ENCODE measurements at regions not wholly inside any gene's neighbourhood (a gene's known extent, or its start where the extent isn't known, plus 50 kb on each side); places are given as distances from the start of the nearest gene placed in this dataset.

DNA sequence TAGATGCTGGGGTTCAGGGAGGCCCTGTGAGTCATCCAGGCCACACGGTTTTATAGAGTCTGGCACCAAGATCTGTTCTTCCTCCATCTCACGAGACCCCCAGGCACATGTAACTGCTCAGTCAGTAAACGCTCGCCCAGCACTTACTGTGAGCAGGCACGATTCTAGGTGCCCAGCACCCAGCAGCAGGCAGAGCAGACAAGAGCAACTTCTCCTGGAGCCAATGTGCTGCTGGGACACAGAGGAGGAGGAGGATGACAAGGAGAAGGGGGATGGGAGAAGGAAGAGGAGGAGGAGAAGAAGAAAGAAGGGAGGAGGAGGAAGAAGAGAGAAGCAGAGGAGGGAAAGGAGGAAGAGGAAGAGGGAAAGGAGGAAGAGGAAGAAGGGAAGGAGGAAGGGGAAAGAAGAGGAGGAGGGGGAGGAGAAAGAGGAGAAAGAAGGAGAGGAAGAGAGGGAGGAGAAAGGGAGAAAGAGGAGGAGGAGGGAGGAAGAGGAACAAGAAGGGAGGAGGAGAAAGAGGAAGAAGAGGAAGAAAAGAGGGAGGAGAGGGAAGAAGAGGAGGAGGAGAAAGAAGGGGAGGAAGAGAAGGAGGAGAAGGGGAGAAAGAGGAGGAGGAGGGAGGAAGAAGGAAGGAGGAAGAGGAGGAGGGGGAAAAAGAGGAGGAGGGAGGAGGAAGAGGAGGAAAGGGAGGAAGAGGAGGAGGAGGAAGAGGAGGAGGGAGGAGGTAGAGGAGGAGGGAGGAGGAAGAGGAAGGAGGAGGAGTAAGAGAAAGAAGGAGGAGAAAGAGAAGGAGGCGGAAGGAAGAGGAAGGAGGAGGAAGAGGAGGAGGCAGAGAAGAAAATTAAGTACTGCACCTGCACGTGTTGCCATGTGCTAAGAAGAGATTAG, 77.6 kb upstream of the RTL6 start:
- no peak for DNase-seq (ENCODE audit: low read depth, low spot score)
- BruUV-seq (replicated peaks), result no TSS peak
- Histone ChIP-seq H3K4me2 (ENCODE audit: control insufficient read depth, insufficient read depth) (no peak overlapping the region), H3K79me2 (ENCODE audit: control insufficient read depth, insufficient read depth, low read length) (no peaks in the 10 kb centered on the region), H3K36me3 (ENCODE audit: control insufficient read depth in 2 of 2, insufficient read depth in 2 of 2, low read length in 1 of 2) (no peaks in the 10 kb centered on the region), H3K27ac (ENCODE audit: control insufficient read depth, insufficient read depth) (no peak overlapping the region), H3K4me1 (ENCODE audit: control insufficient read depth, insufficient read depth, low read length) (no peaks in the 10 kb centered on the region), H3K4me3 (no peak overlapping the region), H3K9ac (ENCODE audit: control insufficient read depth, insufficient read depth, low read length) (no peak overlapping the region), H3K9me3 (replicated peaks; ENCODE audit: control insufficient read depth, insufficient read depth, low read length) (no peaks in the 10 kb centered on the region), H2AFZ (ENCODE audit: control insufficient read depth, low read depth, low read length) (no peak overlapping the region), H4K20me1 (ENCODE audit: control insufficient read depth, insufficient read depth) (no peaks in the 10 kb centered on the region; the same call in 1 of the 2 replicates), H3K27me3 (replicated peaks in 1 of 2; ENCODE audit: control insufficient read depth in 2 of 2, insufficient read depth in 2 of 2, low read length in 1 of 2) (peaks cover 0 to 5% of the 10 kb centered on the region in 2 experiments; a peak in 3 of 4 replicates)
- in situ Hi-C loops (cut with MboI), result no loop called here
- intact Hi-C loops (cut with micrococcal nuclease; ENCODE audit: unreplicated experiment), result no loop called here
- ATAC-seq, result no peak
- ChIA-PET POLR2A (no interaction called here), CTCF (no interaction called here), SMC1A (ENCODE audit: uncharacterized antibody, unreplicated experiment) (no interaction called here), RAD21 (ENCODE audit: unreplicated experiment) (no interaction called here)
- 16% methylated on average over 7 of the region's 7 CpGs for WGBS (ENCODE audit: insufficient coverage, insufficient replicate concordance, low lambda C conversion rate, missing lambda C conversion rate)
- no peak for FAIRE-seq
- TF ChIP-seq, protein P1, sequence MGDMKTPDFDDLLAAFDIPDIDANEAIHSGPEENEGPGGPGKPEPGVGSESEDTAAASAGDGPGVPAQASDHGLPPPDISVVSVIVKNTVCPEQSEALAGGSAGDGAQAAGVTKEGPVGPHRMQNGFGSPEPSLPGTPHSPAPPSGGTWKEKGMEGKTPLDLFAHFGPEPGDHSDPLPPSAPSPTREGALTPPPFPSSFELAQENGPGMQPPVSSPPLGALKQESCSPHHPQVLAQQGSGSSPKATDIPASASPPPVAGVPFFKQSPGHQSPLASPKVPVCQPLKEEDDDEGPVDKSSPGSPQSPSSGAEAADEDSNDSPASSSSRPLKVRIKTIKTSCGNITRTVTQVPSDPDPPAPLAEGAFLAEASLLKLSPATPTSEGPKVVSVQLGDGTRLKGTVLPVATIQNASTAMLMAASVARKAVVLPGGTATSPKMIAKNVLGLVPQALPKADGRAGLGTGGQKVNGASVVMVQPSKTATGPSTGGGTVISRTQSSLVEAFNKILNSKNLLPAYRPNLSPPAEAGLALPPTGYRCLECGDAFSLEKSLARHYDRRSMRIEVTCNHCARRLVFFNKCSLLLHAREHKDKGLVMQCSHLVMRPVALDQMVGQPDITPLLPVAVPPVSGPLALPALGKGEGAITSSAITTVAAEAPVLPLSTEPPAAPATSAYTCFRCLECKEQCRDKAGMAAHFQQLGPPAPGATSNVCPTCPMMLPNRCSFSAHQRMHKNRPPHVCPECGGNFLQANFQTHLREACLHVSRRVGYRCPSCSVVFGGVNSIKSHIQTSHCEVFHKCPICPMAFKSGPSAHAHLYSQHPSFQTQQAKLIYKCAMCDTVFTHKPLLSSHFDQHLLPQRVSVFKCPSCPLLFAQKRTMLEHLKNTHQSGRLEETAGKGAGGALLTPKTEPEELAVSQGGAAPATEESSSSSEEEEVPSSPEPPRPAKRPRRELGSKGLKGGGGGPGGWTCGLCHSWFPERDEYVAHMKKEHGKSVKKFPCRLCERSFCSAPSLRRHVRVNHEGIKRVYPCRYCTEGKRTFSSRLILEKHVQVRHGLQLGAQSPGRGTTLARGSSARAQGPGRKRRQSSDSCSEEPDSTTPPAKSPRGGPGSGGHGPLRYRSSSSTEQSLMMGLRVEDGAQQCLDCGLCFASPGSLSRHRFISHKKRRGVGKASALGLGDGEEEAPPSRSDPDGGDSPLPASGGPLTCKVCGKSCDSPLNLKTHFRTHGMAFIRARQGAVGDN (IDR thresholded peaks at IDR 0.05), result no peak
- TF ChIP-seq NKRF (conservative IDR thresholded peaks at IDR 0.05) (no peak), ZBED1 (IDR thresholded peaks at IDR 0.05; ENCODE audit: borderline replicate concordance) (no peak), RBBP5 (conservative IDR thresholded peaks at IDR 0.05) (no peak), MXI1 (IDR thresholded peaks at IDR 0.05; ENCODE audit: low read depth, low read length) (no peak), TCF3 (IDR thresholded peaks at IDR 0.05; ENCODE audit: borderline replicate concordance, insufficient read depth, low read depth, low read length) (no peak), PAX8 (IDR thresholded peaks at IDR 0.05) (no peak), WRNIP1 (IDR thresholded peaks at IDR 0.05; ENCODE audit: borderline replicate concordance, low read depth, low read length) (no peak), RUNX3 (IDR thresholded peaks at IDR 0.05; ENCODE audit: low read length) (no peak), TCF7 (IDR thresholded peaks at IDR 0.05; ENCODE audit: borderline replicate concordance) (no peak), BMI1 (IDR thresholded peaks at IDR 0.05; ENCODE audit: borderline replicate concordance) (no peak), BACH1 (IDR thresholded peaks at IDR 0.05; ENCODE audit: borderline replicate concordance) (no peak)
- TF ChIP-seq, protein P2, sequence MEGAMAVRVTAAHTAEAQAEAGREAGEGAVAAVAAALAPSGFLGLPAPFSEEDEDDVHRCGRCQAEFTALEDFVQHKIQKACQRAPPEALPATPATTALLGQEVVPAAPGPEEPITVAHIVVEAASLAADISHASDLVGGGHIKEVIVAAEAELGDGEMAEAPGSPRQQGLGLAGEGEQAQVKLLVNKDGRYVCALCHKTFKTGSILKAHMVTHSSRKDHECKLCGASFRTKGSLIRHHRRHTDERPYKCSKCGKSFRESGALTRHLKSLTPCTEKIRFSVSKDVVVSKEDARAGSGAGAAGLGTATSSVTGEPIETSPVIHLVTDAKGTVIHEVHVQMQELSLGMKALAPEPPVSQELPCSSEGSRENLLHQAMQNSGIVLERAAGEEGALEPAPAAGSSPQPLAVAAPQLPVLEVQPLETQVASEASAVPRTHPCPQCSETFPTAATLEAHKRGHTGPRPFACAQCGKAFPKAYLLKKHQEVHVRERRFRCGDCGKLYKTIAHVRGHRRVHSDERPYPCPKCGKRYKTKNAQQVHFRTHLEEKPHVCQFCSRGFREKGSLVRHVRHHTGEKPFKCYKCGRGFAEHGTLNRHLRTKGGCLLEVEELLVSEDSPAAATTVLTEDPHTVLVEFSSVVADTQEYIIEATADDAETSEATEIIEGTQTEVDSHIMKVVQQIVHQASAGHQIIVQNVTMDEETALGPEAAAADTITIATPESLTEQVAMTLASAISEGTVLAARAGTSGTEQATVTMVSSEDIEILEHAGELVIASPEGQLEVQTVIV (IDR thresholded peaks at IDR 0.05; ENCODE audit: borderline replicate concordance, partially characterized antibody), result no peak
